T-helper 2 cell treated with Interferon-gamma antibody and Interleukin-4, amounts not matched to agents 5 μg/mL and 100 μg/mL, for 36 hours (primary cell): ENCODE measurements at regions not wholly inside any gene's neighbourhood (a gene's known extent, or its start where the extent isn't known, plus 50 kb on each side); places are given as distances from the start of the nearest gene placed in this dataset.
A peak's percentile ranks its signal among the peaks of the same experiment; 100 is the strongest.
"Not testable (repeated sequence)": the region's sequence is repeated elsewhere in the genome, so short reads cannot be mapped to it uniquely, and the experiment has no call there.

Source experiments
- DNase-seq: peaks from one replicate; pipeline ENCODE4 v3.0.0; 2021; ENCODE audit warnings: low spot score
- H3K27ac Mint-ChIP-seq: one replicate; pipeline ENCODE4 v1.8.0; 2021; ENCODE audit warnings: mild to moderate bottlenecking, mixed read lengths
- H3K27me3 Mint-ChIP-seq: one replicate; pipeline ENCODE4 v1.8.0; 2021; ENCODE audit warnings: low read depth, mixed read lengths
- H3K36me3 Mint-ChIP-seq: one replicate; pipeline ENCODE4 v1.8.0; 2021; ENCODE audit warnings: low read depth, mixed read lengths
- H3K4me1 Mint-ChIP-seq: one replicate; pipeline ENCODE4 v1.8.0; 2021; ENCODE audit warnings: low read depth, mixed read lengths
- H3K4me3 Mint-ChIP-seq: one replicate; pipeline ENCODE4 v1.8.0; 2022; ENCODE audit warnings: mild to moderate bottlenecking, moderate library complexity, mixed read lengths
- H3K9me3 Mint-ChIP-seq: one replicate; pipeline ENCODE4 v1.8.0; 2021; ENCODE audit warnings: mixed read lengths

- DNase-seq, H3K4me3 Mint-ChIP-seq, H3K27ac Mint-ChIP-seq, H3K9me3 Mint-ChIP-seq, H3K4me1 Mint-ChIP-seq, H3K27me3 Mint-ChIP-seq, H3K36me3 Mint-ChIP-seq: not testable (repeated sequence)
These were observed 159.4 kb upstream of the FRG2B start for GRCh38 chr10:133785846-133786602.

GRCh38 chr10:133785178-133785577, 158.6 kb upstream of the FRG2B start:
- not testable (repeated sequence) for H3K27me3 Mint-ChIP-seq, H3K27ac Mint-ChIP-seq, H3K9me3 Mint-ChIP-seq, H3K36me3 Mint-ChIP-seq, H3K4me3 Mint-ChIP-seq, H3K4me1 Mint-ChIP-seq, DNase-seq

- not testable (repeated sequence) for H3K27ac Mint-ChIP-seq, H3K36me3 Mint-ChIP-seq
These were observed 138.7 kb upstream of the FRG2B start for GRCh38 chr10:133765308-133765707.

GRCh38 chr10:133764823-133765209, 138.2 kb upstream of the FRG2B start:
- H3K36me3 Mint-ChIP-seq, H3K4me3 Mint-ChIP-seq, DNase-seq, H3K27me3 Mint-ChIP-seq, H3K9me3 Mint-ChIP-seq, H3K4me1 Mint-ChIP-seq, H3K27ac Mint-ChIP-seq: not testable (repeated sequence)

More at GRCh38 chr10:133765308-133765707, 138.7 kb upstream of the FRG2B start:
- H3K9me3 Mint-ChIP-seq, DNase-seq, H3K4me1 Mint-ChIP-seq, H3K4me3 Mint-ChIP-seq, H3K27me3 Mint-ChIP-seq: not testable (repeated sequence)

GRCh38 chr10:133763875-133764822, 137.6 kb upstream of the FRG2B start:
- H3K4me1 Mint-ChIP-seq, H3K27ac Mint-ChIP-seq, H3K9me3 Mint-ChIP-seq, H3K4me3 Mint-ChIP-seq, H3K36me3 Mint-ChIP-seq, H3K27me3 Mint-ChIP-seq: not testable (repeated sequence)
- peak; percentile 3 for DNase-seq

GRCh38 chr10:133763190-133763589, 136.6 kb upstream of the FRG2B start:
- not testable (repeated sequence) for DNase-seq, H3K9me3 Mint-ChIP-seq, H3K27me3 Mint-ChIP-seq, H3K27ac Mint-ChIP-seq, H3K4me3 Mint-ChIP-seq, H3K36me3 Mint-ChIP-seq, H3K4me1 Mint-ChIP-seq

- not testable (repeated sequence) for H3K27me3 Mint-ChIP-seq, DNase-seq, H3K36me3 Mint-ChIP-seq, H3K9me3 Mint-ChIP-seq, H3K4me3 Mint-ChIP-seq, H3K27ac Mint-ChIP-seq, H3K4me1 Mint-ChIP-seq
These were observed 127.0 kb upstream of the FRG2B start for GRCh38 chr10:133753545-133753944.
